Cardiac septum (tissue), 1 donor: ENCODE measurements at regions not wholly inside any gene's neighbourhood (a gene's known extent, or its start where the extent isn't known, plus 50 kb on each side); places are given as distances from the start of the nearest gene placed in this dataset.

Experiments used
- DNase-seq: peaks from one replicate; pipeline ENCODE4 v3.0.0-alpha.2; 2020; ENCODE audit warnings: low spot score
- intact Hi-C: fragments of 100-400 bp; cut with DNase I; formaldehyde crosslinking; loops from one replicate; pipeline ENCODE4 v1.14.0; 2022
- donor health status: DM: no; HTN: no; CAD: no.

DNA sequence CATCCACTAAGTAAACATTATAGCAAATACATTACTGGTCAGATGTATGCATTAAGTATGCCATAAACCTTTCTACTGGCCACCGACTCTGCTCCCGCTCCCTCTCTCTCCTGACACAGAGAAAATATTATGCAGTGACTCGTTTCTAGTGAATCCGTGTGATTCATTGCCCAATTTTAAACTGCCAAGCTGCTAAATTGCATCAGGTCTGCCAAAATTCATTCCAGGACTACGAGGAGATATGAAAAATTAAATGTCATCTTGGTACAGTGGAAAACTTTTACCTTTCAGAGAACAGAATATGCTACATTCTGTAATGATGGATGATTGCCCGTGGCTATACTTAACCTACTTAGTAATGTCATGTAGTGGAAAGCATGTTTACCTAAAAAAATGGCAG lies 368.8 kb upstream of the TSHZ3 start:
- intact Hi-C loops, result no loop called here
- DNase-seq, result no peak

DNA sequence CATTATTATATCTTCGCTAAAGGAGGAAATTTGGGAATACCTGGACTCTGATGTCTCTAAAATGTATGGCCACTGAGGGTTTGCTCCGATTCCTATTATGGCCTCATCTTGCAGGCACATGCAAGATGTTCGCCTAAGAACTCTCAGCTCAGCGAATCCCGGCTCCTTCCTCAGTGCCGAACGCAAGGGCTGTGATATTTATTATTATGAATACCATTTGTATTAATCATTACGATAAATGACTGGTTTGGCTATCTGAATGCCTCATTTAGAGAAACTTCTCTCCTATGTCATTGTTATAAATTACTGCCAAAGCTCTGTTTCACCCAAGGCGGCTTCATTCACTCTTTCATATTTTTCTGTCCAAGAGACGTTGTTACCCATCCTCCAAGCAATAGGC lies 369.7 kb upstream of the TSHZ3 start:
- intact Hi-C loops, result no loop called here
- DNase-seq, result no peak

DNA sequence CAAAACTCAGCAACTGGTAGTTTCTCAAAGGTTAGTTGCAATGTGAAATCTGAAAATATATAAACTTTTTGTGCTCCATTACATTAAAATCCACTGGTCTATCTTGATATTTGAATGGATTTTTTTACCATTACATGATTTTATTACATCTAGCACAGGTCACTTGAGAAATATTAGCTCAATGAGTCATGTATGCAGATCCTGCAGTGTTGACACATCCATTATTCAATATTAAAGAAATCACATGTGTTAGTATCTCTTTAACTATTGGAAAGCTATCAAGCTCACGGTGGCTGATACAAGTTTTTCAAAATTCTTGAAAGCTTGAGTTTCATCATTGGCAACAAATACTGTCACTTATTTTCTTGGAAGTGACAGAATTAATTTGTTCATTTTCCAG lies 373.9 kb upstream of the TSHZ3 start:
- DNase-seq, result no peak
- intact Hi-C loops, result no loop called here

DNA sequence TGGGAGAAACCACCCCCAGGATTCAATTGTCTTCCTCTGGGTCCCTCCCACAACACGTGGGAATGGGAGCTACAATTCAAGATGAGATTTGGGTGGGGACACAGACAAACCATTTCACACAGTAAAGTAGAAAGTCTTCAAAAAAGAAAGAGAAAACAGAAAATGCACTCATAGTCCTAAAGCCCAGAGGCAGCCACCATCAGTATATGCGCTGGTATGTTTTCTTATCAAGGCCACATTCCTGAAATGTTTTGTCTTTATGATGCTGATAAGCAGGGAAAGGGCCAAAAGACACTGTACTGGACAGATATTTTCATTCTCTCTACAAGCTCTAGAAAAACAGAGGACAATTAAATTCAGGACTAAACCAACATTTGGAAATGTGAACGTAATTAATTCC lies 375.8 kb upstream of the TSHZ3 start:
- intact Hi-C loops, result no loop called here
- no peak for DNase-seq

DNA sequence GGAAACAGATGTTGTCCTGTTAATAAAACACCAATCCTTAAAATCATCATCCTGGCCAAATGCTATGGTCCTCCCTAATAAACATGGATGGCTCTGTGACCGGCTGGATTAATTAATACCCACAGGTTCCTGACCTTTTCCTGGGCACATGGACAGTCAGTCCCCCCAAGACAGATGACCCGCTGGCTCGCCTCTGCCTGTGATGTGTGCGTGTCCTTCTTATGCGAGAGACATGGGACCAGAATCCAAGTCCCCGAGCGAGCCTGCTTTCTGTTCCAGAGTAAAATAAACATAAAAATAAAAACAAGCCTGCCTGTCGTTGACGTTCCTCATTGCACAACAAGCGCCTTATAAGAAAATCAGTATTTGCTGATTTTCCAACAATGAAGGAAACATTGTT lies 378.3 kb upstream of the TSHZ3 start:
- DNase-seq, result no peak
- intact Hi-C loops, result no loop called here

DNA sequence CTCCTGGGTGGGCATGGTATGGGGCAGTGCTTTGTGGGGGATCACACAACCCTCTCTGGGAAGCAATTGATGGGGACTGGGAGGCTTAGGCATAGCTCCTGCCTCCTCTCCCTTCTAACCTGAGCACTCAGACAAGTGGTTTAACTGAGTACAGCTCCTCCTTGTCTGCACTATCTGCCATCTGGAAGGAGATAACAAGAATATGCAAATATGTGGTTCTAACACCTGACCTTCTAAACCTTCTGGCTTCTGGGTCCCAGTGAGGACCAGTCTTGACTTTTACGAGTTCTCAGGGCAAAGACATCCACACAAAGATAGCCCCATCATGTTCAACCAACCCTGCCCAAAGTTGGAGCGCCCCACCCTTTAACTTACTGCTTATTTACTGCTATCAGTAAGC lies 381.0 kb upstream of the TSHZ3 start:
- no peak for DNase-seq
- intact Hi-C loops, result no loop called here

DNA sequence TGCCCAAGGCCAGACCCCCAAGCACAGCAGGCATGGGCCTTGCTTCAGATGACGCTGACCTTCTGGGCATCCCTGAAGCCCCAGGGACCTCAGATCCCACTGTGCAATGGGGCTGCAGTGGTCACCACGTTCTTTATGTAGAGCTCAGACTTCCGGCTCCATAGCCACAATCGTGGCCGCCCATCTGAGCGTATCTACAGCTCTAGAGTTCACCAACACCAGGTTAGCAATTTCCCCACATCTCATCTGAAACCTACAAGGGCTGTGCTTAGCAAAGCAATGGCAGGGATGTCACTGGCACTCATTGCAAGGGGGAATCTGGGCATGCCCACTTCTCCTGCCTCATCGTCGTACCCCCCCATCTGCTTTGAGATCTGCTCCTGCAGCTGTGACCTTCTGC lies 384.4 kb upstream of the TSHZ3 start:
- intact Hi-C loops, result no loop called here
- no peak for DNase-seq

DNA sequence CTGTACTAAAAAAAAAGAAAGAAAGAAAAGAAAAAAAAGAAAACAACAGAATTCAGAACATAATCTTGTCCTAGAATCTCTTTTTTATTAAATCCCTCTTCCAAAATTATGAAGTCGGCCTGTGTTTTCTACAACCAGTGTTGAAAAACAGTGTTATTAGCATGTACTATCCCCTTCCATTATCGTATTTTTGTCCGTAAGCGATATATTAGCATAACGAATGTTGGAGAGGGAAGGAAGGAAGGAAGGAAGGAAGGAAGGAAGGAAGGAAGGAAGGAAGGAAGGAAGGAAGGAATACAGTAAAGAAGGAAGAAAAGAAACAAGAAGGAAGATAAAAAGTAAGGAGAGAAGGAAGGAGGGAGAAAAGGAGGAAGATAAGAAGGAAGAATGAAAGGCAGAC lies 393.0 kb upstream of the TSHZ3 start:
- intact Hi-C loops, result no loop called here
- DNase-seq, result no peak

DNA sequence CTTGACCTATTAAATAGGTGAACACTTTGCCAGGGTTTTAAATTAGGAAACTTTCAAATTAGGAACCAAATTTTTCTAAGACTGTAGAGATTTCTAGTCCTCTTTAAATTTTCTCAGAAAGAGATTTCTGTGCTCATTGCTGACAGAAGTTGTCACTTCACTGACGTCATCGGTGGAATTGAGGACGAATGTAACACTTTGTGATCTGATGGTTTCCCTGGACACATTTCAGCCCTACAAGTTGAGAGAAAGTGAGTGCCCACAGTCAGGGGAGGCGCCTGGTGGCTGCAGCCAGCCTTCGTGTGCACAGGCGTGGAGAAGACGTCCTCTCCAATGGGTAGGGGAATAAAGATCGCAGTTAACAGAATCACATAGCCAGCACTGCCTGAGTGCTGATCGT lies 396.5 kb upstream of the TSHZ3 start:
- intact Hi-C loops, result no loop called here
- no peak for DNase-seq

DNA sequence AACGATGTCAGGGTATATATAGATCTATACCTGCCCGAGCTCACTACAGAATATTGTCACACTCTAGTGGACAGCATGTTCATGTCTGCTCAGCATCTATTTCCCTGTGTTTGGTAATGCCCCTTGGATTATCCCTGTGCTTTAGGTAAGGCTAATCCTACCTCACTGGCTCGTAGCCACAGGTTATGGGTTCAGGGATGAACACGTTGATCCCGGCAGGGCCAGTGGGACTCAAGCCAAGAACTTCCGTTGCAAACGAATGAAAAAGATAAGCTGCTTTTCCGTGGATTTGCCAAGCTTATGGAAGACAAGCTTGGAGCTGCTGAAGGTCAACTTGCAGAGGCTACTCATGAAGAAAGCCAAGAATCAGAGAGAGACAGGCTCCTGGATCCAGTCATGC lies 400.0 kb upstream of the TSHZ3 start:
- no peak for DNase-seq

DNA sequence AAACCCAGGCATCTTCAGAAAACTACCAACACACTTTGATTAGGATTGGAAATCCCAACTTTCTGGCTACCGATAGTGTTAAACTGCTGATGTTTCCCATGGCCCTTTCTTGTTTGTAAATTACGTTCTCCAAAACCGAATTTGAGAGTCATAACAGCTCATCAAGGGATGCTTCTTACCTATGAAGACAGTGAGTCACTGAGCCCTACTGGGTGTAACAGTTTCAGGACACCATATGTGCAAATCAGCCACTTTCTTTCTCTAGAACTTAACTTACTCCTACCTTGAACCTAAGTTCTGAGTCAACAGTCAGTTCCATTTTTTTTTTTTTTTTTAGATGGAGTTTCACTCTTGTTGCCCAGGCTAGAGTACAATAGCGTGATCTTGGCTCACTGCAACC lies 410.1 kb upstream of the TSHZ3 start:
- DNase-seq, result no peak
- intact Hi-C loops, result no loop called here

More for the DNA sequence above, 400.0 kb upstream of the TSHZ3 start:
- intact Hi-C loops, result no loop called here

DNA sequence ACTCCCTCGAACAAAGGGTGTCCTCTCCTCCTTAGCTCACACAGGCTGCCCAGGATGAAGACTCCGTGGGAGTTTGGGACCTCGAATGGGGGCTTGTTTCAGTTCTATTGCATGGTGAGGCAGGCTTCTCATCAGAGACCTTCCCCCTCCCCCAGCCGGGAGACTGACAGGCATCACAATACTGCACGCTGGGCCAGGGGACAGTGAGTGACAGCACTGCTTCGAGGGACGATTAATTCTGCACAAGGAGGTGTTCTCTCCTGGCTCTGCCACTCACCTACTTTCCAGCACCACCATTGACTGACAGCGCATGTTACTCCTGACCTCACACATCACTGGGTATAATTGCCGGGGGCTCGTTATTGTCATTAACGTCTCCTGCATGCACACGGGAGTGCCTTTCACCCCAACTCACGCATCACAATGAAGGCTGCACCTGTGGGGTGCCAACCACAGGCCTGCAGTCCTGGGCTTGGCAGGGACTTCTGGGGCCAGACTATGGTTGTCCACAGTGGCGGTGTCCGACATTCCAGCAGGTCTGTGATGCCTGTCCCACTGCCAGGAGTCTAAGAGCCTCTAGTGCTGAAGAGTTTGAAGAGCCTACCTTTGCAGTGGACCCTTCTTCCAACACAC lies 412.2 kb upstream of the TSHZ3 start:
- intact Hi-C loops, result no loop called here
- DNase-seq, result no peak

DNA sequence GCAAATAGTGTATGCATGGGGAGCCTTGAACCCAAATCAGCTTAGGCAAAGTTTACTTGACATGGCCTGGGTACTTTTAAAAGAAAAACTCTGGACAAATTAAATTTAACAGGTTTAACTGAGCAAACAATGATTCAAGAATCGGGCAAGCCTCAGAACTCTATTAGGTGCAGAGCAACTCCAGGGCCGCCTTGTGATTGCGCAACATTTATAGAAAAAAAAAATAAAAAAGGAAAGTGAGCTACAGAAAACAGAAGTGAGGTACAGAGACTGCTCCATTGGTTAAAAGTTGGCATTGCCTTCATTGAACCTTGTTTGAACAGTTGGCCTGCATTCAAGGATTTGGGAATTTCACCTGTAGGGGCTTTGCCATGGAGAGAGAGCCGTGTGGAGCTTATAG lies 421.0 kb upstream of the TSHZ3 start:
- DNase-seq, result no peak
- intact Hi-C loops, result no loop called here

DNA sequence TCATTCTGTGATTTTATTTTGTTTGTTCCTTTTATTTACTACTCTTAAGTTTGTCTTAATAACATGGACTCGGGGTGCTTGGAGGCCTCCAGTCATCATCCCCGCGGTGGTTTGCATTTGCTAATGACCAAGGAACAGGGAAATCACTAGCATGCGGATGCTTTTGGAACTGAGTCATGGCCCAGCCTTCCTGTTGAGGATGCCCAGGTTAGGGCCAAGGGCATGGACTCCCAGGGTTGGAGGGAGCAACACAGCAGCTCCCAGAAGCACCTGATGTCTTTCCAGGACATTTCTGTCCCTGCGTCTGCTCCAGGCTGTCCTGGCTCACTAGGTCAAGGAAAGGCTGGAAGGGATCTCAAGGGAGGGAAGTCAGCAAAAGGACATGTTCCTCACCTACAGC lies 423.7 kb upstream of the TSHZ3 start:
- DNase-seq, result no peak
- intact Hi-C loops, result no loop called here

DNA sequence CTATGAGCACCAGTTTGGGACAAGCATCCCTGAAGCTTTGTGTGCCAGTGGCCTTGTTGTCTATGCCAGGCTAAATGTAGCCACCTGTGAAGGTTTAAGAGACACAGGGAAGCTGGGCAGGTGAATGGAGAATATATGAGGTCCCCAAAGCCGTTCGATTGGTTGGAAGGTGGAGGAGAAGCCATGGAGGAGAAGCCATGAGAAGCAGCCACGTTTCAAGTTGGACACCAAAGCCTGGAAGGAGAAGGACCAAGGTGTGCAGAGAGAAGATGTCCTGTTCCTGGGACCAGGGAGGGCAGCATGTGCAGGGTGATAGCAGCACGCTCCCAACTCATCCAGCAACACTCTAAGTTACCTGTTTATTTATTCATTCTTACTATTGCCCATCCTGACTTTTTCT lies 432.3 kb upstream of the TSHZ3 start:
- intact Hi-C loops, result no loop called here
- no peak for DNase-seq

DNA sequence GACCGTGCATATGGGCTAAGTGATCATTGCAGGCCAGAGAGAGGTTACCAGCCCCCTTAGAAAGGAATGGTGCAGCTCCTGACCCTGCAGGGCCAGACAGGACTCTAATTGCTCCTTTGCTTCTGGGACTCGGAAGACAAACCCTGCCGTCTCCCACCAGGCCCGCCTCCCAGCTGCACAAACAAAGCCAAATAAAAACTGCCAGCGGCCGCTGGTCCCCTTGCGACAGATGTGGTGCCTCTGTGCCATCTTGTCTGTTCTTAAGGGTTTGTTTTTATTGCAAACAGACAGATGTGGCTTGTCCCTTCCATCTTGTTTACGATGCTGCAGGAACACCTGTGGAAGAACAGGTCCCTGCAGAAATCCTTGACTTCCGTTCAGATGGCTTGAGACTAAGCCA lies 434.4 kb upstream of the TSHZ3 start:
- no peak for DNase-seq
- intact Hi-C loops, result no loop called here

DNA sequence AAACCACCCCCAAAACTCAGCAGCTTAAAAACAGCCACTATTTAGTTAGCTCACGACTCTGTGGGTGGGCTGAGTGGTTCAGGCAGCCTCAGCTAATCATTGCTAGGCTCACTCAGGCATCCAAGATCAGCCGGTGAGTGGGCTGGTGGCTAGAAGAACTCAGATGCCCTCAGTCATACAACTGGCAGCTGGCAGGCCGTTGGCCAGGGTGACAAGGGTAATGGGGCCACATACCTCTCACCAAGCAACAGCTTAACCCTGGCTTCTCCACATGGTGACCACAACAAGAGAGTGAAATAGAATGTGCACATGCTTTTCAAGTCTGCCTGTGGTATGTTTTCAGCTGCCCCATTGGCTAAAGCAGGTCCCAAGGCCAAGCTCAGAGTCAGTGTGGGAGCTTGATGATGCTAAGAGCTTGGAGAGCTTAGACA lies 435.4 kb upstream of the TSHZ3 start:
- intact Hi-C loops, result no loop called here
- DNase-seq, result no peak

DNA sequence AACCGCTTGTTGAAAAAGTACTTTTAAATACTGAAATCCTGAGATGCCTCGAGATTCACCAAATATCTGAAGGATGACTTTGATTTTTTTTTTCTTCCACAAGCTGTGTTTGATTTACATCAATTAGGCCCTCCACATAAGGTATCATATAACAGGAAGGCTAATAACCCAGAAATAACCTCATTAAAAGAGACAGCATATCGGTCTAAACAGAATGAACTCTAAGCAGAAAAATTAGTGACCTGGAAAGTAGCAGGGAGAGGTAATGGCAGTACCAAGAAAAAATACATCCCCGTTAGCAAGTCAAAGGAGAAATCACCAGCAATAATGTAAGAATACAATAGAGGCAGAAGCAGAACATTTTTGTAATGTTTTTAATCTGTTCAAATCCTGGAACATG lies 452.4 kb upstream of the TSHZ3 start:
- intact Hi-C loops, result no loop called here
- no peak for DNase-seq

DNA sequence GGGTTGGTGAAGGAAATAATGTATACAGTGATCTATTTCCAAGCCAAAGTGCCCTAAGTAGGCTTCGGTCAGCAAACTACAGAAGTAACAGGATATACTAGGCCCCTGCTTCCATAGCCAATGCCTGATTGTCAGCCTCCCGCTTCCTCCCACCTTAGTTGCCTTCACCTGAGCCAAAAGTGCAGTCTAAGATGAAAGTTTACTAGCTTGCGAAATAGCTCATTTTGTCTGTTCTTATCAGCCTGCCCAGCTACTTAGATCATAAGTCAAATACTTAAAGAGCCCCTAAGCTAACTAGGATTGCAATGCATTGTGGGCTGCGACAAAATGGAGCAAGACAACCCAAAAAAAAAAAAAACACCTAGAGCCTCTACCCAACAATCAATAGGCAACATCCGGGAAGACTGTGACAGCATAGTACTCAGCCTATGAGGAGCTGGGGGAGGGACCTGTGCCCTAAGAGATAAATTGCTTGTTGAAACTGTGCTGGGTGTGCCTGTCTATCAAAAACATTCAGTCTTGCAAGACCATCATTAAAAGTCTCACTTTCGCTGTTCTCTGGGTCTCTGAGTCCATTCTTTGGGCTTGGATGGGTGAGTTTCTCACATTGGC lies 454.7 kb upstream of the TSHZ3 start:
- intact Hi-C loops, result no loop called here
- DNase-seq, result no peak

DNA sequence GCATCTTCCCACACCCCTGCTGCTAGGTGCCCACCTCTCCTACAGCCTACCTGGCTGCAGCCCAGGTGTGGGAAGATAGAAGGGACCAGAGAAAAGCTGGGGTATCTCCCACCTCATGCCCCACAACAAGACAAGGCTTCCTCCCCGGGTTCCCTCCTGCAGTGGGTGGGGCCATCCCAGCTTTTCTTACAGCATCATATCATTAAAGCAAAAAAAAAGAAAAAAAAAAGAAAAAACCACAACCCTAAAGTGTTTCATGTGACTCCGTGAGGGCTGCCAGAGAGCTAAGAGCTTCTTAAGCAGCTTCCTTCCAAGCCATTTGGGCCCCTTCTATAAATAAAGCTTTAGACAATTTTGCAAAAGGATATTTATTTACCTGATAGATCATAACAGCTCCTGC lies 455.4 kb upstream of the TSHZ3 start:
- no peak for DNase-seq
- intact Hi-C loops, result no loop called here

DNA sequence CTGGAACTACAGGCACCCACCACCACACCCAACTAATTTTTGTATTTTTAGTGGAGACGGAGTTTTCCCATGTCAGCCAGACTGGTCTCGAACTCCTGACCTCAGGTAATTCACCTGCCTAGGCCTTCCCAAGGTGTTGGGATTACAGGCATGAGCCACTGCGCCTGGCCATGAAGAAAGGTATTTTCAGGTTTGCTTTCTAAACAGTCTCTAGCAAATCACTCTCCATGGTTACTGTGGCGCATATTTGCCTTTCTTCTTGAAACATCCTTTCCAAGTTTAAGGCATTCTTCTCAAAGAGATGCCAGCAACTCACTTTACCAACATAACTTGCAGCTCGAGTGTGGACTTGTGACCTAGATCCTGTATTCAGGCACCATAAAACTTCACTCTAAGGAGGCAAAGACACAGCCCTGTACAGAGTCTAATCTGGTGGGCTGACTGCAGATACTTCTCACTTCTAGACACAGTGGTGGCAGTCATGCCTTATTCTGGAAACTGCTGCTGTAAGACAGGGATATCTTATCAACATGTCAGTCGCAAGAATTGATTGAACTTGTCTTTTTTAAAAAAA lies 461.4 kb upstream of the TSHZ3 start:
- DNase-seq, result no peak
- intact Hi-C loops, result no loop called here
